ENCODE measurements at regions not wholly inside any gene's neighbourhood (a gene's known extent, or its start where the extent isn't known, plus 50 kb on each side); places are given as distances from the start of the nearest gene placed in this dataset.

- no peak for DNase-seq (ENCODE audit: low spot score)
- H3K9me3 ChIP-seq = no peaks in the 10 kb centered on the region
- TF ChIP-seq, protein P1, sequence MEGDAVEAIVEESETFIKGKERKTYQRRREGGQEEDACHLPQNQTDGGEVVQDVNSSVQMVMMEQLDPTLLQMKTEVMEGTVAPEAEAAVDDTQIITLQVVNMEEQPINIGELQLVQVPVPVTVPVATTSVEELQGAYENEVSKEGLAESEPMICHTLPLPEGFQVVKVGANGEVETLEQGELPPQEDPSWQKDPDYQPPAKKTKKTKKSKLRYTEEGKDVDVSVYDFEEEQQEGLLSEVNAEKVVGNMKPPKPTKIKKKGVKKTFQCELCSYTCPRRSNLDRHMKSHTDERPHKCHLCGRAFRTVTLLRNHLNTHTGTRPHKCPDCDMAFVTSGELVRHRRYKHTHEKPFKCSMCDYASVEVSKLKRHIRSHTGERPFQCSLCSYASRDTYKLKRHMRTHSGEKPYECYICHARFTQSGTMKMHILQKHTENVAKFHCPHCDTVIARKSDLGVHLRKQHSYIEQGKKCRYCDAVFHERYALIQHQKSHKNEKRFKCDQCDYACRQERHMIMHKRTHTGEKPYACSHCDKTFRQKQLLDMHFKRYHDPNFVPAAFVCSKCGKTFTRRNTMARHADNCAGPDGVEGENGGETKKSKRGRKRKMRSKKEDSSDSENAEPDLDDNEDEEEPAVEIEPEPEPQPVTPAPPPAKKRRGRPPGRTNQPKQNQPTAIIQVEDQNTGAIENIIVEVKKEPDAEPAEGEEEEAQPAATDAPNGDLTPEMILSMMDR (IDR thresholded peaks at IDR 0.05) = no peak
- TF ChIP-seq POLR2AphosphoS5 (IDR thresholded peaks at IDR 0.05) = no peak
- TF ChIP-seq POLR2A (IDR thresholded peaks at IDR 0.05) = no peak
- no peak overlapping the region for H3K27ac ChIP-seq
- no peaks in the 10 kb centered on the region for H3K27me3 ChIP-seq (replicated peaks; ENCODE audit: insufficient read depth)
- no peak overlapping the region for H3K4me3 ChIP-seq
- H3K4me1 ChIP-seq (replicated peaks) = no peaks in the 10 kb centered on the region
- intact Hi-C loops (cut with DNase I) = no loop called here
- H3K36me3 ChIP-seq = no peaks in the 10 kb centered on the region
- WGBS = 89% methylated on average over 2 of the region's 2 CpGs
These were observed 103.6 kb downstream of the TMPRSS5 start for GRCh38 chr11:113602483-113602882.

DNA sequence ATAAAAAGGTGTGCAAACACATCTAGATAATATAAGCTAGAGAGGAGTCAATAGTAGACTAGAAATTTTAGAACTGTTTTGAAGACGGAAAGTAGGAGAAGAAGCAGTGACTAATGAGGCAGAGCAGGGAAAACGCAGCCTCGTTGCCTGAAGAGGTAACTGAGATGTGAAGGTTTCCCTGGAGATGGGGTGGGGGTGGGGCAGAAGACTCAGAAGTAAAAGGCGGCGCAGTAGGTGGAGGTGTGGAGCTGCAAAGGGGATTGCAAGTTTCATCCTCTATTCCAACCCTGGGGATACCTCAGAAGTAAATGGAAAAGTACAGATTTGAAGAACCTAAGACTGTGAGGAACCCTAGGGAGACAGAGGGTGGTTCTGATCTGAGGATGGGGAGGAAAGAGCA lies 109.5 kb downstream of the TMPRSS5 start:
- no peaks in the 10 kb centered on the region for H3K9me3 ChIP-seq
- H3K4me1 ChIP-seq (replicated peaks) = no peaks in the 10 kb centered on the region
- peaks cover 2% of the 10 kb centered on the region for H3K27me3 ChIP-seq (replicated peaks; ENCODE audit: insufficient read depth)
- no peaks in the 10 kb centered on the region for H3K36me3 ChIP-seq
- no peak for DNase-seq (ENCODE audit: low spot score)
- WGBS = 72% methylated on average over 5 of the region's 5 CpGs
- H3K4me3 ChIP-seq = no peak overlapping the region
- intact Hi-C loops (cut with DNase I) = no loop called here
- no peak for TF ChIP-seq POLR2A (IDR thresholded peaks at IDR 0.05)
- no peak for TF ChIP-seq POLR2AphosphoS5 (IDR thresholded peaks at IDR 0.05)
- TF ChIP-seq, protein P1 (IDR thresholded peaks at IDR 0.05) = no peak
- no peak overlapping the region for H3K27ac ChIP-seq

GRCh38 chr11:113595810-113596594 lies 110.1 kb downstream of the TMPRSS5 start:
- no peaks in the 10 kb centered on the region for H3K4me1 ChIP-seq (replicated peaks)
- H3K27ac ChIP-seq = no peak overlapping the region
- no peaks in the 10 kb centered on the region for H3K36me3 ChIP-seq
- no peak for DNase-seq (ENCODE audit: low spot score)
- peaks cover 2% of the 10 kb centered on the region for H3K27me3 ChIP-seq (replicated peaks; ENCODE audit: insufficient read depth)
- WGBS = 98% methylated on average over 3 of the region's 3 CpGs
- intact Hi-C loops (cut with DNase I) = no loop called here
- H3K9me3 ChIP-seq = no peaks in the 10 kb centered on the region
- H3K4me3 ChIP-seq = no peak overlapping the region
- TF ChIP-seq POLR2A (IDR thresholded peaks at IDR 0.05) (no peak), POLR2AphosphoS5 (IDR thresholded peaks at IDR 0.05) (no peak)
- TF ChIP-seq, protein P1 (IDR thresholded peaks at IDR 0.05) = no peak

DNA sequence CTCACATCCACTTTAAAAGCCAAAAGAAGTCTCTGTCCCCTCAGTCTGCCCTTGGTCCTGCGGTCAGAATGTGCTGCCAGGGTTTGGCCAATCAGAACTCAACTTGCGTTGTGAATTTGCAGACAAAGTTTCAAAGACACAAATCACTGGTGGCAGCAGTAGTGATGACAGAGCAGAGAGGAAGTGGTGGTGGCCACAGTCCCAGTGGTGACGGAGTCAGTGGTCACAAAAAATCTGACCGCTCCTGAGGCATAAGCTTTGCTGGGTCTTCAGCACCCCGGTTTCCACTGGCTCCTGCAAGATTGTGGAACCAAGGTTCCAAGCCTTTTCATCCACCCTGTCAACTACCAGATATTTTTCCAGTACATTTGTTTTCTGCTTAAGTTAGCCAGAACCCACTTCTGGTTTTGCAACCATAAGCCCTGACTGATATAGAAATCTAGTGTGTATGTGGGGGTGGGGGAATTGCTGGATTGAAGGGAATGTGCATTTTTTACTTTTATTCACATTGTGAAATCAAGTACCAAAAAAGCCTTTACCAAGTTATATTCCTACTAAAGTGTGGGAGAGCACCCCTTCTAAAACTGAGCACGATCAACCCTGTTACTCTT lies 112.3 kb downstream of the TMPRSS5 start:
- H3K4me1 ChIP-seq (replicated peaks) = no peaks in the 10 kb centered on the region
- intact Hi-C loops (cut with DNase I) = no loop called here
- TF ChIP-seq, protein P1 (IDR thresholded peaks at IDR 0.05) = no peak
- TF ChIP-seq POLR2AphosphoS5 (IDR thresholded peaks at IDR 0.05) (no peak), POLR2A (IDR thresholded peaks at IDR 0.05) (no peak)
- H3K36me3 ChIP-seq = no peaks in the 10 kb centered on the region
- no peak overlapping the region for H3K27ac ChIP-seq
- H3K27me3 ChIP-seq (replicated peaks; ENCODE audit: insufficient read depth) = peaks cover 2% of the 10 kb centered on the region
- 62% methylated on average over 6 of the region's 6 CpGs for WGBS
- no peak for DNase-seq (ENCODE audit: low spot score)
- H3K4me3 ChIP-seq = no peak overlapping the region
- no peaks in the 10 kb centered on the region for H3K9me3 ChIP-seq

- Histone ChIP-seq H3K4me3 (no peak overlapping the region), H3K4me1 (replicated peaks) (no peaks in the 10 kb centered on the region), H3K27me3 (replicated peaks; ENCODE audit: insufficient read depth) (no peaks in the 10 kb centered on the region), H3K27ac (no peak overlapping the region), H3K9me3 (no peaks in the 10 kb centered on the region), H3K36me3 (no peaks in the 10 kb centered on the region)
- TF ChIP-seq, protein P1 (IDR thresholded peaks at IDR 0.05) = no peak
- TF ChIP-seq POLR2AphosphoS5 (IDR thresholded peaks at IDR 0.05) (no peak), POLR2A (IDR thresholded peaks at IDR 0.05) (no peak)
- no peak for DNase-seq (ENCODE audit: low spot score)
- intact Hi-C loops (cut with DNase I) = no loop called here
- 64% methylated on average over 3 of the region's 3 CpGs for WGBS
These were observed 115.0 kb downstream of the TMPRSS5 start for GRCh38 chr11:113591117-113591516.
